CD4-positive, alpha-beta T cell (primary cell): ENCODE measurements at regions not wholly inside any gene's neighbourhood (a gene's known extent, or its start where the extent isn't known, plus 50 kb on each side); places are given as distances from the start of the nearest gene placed in this dataset.

ENCODE experiments used
- ATAC-seq: fragments of 200-7000 bp; cut with Tn5 transposase; one replicate; pipeline ENCODE4 v1.10.0; 2022; ENCODE audit warnings: mild to moderate bottlenecking; ENCODE audit not compliant: poor library complexity
- CTCF ChIA-PET: fragments of 350-600 bp; sonication (Branson Sonifier 250); formaldehyde crosslinking; loops from one replicate; lab custom pipeline; 2021; ENCODE audit warnings: antibody characterized with exemption, inconsistent platforms; lab: Charles Lee
- POLR2A ChIA-PET: fragments of 350-600 bp; sonication (Branson Sonifier 250); formaldehyde crosslinking; loops from one replicate; lab custom pipeline; 2021; ENCODE audit warnings: antibody characterized with exemption, inconsistent platforms; lab: Charles Lee
- DNase-seq, 14 experiments: peaks; one replicate each; pipeline ENCODE4 v3.0.0-alpha.2; 2013 to 2020; ENCODE audit warnings: mixed read lengths in 2 of 14
- H3K27ac ChIP-seq, 2 donors: one replicate each; pipeline versions ENCODE4 v1.5.1 to v1.7.0; 2013; ENCODE audit warnings: low read length in 2 of 2, low read depth in 1 of 2, mild to moderate bottlenecking in 1 of 2
- H3K27me3 ChIP-seq, 2 experiments: 1 replicate in 1 of 2; 2 replicates in 1 of 2; pipeline versions ENCODE4 v1.6.1 to v1.7.0; 2013; ENCODE audit warnings: low read length in 2 of 2, control low read depth in 1 of 2, mild to moderate bottlenecking in 1 of 2, moderate library complexity in 1 of 2; ENCODE audit not compliant: insufficient read depth in 2 of 2, control insufficient read depth in 1 of 2
- H3K36me3 ChIP-seq: one replicate; pipeline ENCODE4 v1.6.1; 2013; ENCODE audit warnings: low read length, control low read depth; ENCODE audit not compliant: insufficient read depth
- H3K4me1 ChIP-seq: one replicate; pipeline ENCODE4 v1.6.1; 2013; ENCODE audit warnings: low read length, control low read depth; ENCODE audit not compliant: insufficient read depth
- H3K4me3 ChIP-seq: one replicate; pipeline ENCODE4 v1.5.1; 2013; ENCODE audit warnings: mild to moderate bottlenecking, low read length, moderate library complexity
- H3K9me3 ChIP-seq, 2 experiments: 1 replicate in 1 of 2; 2 replicates in 1 of 2; pipeline versions ENCODE4 v1.6.1 to v1.7.0; 2013; ENCODE audit warnings: low read length in 2 of 2, mild to moderate bottlenecking in 2 of 2, control low read depth in 1 of 2, moderate library complexity in 1 of 2; ENCODE audit not compliant: control insufficient read depth in 1 of 2, insufficient read depth in 1 of 2
- H3K27ac Mint-ChIP-seq: one replicate; pipeline ENCODE4 v1.8.0; 2020; ENCODE audit warnings: mixed read lengths
- H3K27me3 Mint-ChIP-seq: one replicate; pipeline ENCODE4 v1.8.0; 2021; ENCODE audit warnings: mixed read lengths
- H3K36me3 Mint-ChIP-seq: one replicate; pipeline ENCODE4 v1.8.0; 2021; ENCODE audit warnings: low read depth, mixed read lengths
- H3K4me1 Mint-ChIP-seq: one replicate; pipeline ENCODE4 v1.8.0; 2021; ENCODE audit warnings: low read depth, mixed read lengths
- H3K4me3 Mint-ChIP-seq: one replicate; pipeline ENCODE4 v1.8.0; 2020; ENCODE audit warnings: mild to moderate bottlenecking, mixed read lengths
- H3K9me3 Mint-ChIP-seq: one replicate; pipeline ENCODE4 v1.8.0; 2020; ENCODE audit warnings: mixed read lengths
- CTCF ChIP-seq: fragments of 200-600 bp; IDR thresholded peaks from one replicate; pipeline ENCODE4 v1.8.0; 2022; ENCODE audit warnings: antibody characterized with exemption, mild to moderate bottlenecking
- intact Hi-C, 2 experiments: fragments of 100-400 bp; cut with DNase I in 1 of 2; cut with micrococcal nuclease in 1 of 2; formaldehyde crosslinking; loops; one replicate each; pipeline versions ENCODE4 v1.15.1 to v1.9.0; 2023 to 2025; cut with DNase I, micrococcal nuclease

- ChIA-PET CTCF (no interaction called here), POLR2A (no interaction called here)
- no peak overlapping the region for H3K27ac ChIP-seq
- Mint-ChIP-seq H3K9me3 (no peaks in the 10 kb centered on the region), H3K27me3 (peaks cover 12% of the 10 kb centered on the region), H3K4me1 (no peaks in the 10 kb centered on the region), H3K27ac (no peak overlapping the region), H3K36me3 (no peaks in the 10 kb centered on the region), H3K4me3 (no peak overlapping the region)
- DNase-seq (no peak), ATAC-seq (no peak)
- TF ChIP-seq CTCF = no peak
- peaks cover 0 to 7% of the 10 kb centered on the region in 2 experiments for H3K27me3 ChIP-seq
- H3K4me3 ChIP-seq = no peak overlapping the region
- H3K36me3 ChIP-seq = no peaks in the 10 kb centered on the region
- H3K9me3 ChIP-seq = peaks cover 0 to 7% of the 10 kb centered on the region in 2 experiments
- intact Hi-C loops = no loop called here
- H3K4me1 ChIP-seq = no peaks in the 10 kb centered on the region
Measured at GRCh38 chr6:1075880-1076279, 236.0 kb upstream of the FOXQ1 start.

GRCh38 chr6:1075444-1075843 is 236.5 kb upstream of the FOXQ1 start:
- H3K27me3 Mint-ChIP-seq = peaks cover 16% of the 10 kb centered on the region
- Histone ChIP-seq H3K4me1 (no peaks in the 10 kb centered on the region), H3K36me3 (no peaks in the 10 kb centered on the region), H3K4me3 (no peak overlapping the region), H3K9me3 (peaks cover 0 to 3% of the 10 kb centered on the region in 2 experiments), H3K27ac (no peak overlapping the region), H3K27me3 (peaks cover under 1 to 7% of the 10 kb centered on the region in 2 experiments)
- H3K27ac Mint-ChIP-seq = no peak overlapping the region
- no peak for DNase-seq
- H3K4me1 Mint-ChIP-seq = no peaks in the 10 kb centered on the region
- intact Hi-C loops = no loop called here
- CTCF ChIA-PET = no interaction called here
- no peaks in the 10 kb centered on the region for H3K36me3 Mint-ChIP-seq
- H3K4me3 Mint-ChIP-seq = no peak overlapping the region
- POLR2A ChIA-PET = no interaction called here
- H3K9me3 Mint-ChIP-seq = no peaks in the 10 kb centered on the region
- no peak for ATAC-seq
- no peak for TF ChIP-seq CTCF

- TF ChIP-seq CTCF = no peak
Measured at GRCh38 chr6:1070085-1070521, 241.8 kb upstream of the FOXQ1 start.

More at GRCh38 chr6:1070085-1070521, 241.8 kb upstream of the FOXQ1 start:
- H3K27me3 Mint-ChIP-seq = peaks cover 22% of the 10 kb centered on the region
- no peak overlapping the region for H3K4me3 ChIP-seq
- H3K4me3 Mint-ChIP-seq = no peak overlapping the region
- H3K36me3 Mint-ChIP-seq = no peaks in the 10 kb centered on the region
- no peak overlapping the region for H3K27ac ChIP-seq
- no peaks in the 10 kb centered on the region for H3K4me1 Mint-ChIP-seq
- peaks cover 8 to 11% of the 10 kb centered on the region in 2 experiments for H3K27me3 ChIP-seq
- ChIA-PET POLR2A (no interaction called here), CTCF (no interaction called here)
- H3K27ac Mint-ChIP-seq = no peak overlapping the region
- no peaks in the 10 kb centered on the region for H3K4me1 ChIP-seq
- H3K9me3 ChIP-seq = no peaks in the 10 kb centered on the region
- H3K9me3 Mint-ChIP-seq = no peaks in the 10 kb centered on the region
- ATAC-seq (no peak), DNase-seq (no peak)
- intact Hi-C loops = no loop called here
- no peaks in the 10 kb centered on the region for H3K36me3 ChIP-seq
